Right renal cortex interstitium (tissue), 3 donors: ENCODE measurements at regions not wholly inside any gene's neighbourhood (a gene's known extent, or its start where the extent isn't known, plus 50 kb on each side); places are given as distances from the start of the nearest gene placed in this dataset.

ENCODE experiments used
- DNase-seq, 3 donors: peaks; one replicate each; pipeline ENCODE4 v3.0.0-alpha.2; 2013; ENCODE audit warnings: low read depth in 3 of 3, low spot score in 2 of 3

DNA sequence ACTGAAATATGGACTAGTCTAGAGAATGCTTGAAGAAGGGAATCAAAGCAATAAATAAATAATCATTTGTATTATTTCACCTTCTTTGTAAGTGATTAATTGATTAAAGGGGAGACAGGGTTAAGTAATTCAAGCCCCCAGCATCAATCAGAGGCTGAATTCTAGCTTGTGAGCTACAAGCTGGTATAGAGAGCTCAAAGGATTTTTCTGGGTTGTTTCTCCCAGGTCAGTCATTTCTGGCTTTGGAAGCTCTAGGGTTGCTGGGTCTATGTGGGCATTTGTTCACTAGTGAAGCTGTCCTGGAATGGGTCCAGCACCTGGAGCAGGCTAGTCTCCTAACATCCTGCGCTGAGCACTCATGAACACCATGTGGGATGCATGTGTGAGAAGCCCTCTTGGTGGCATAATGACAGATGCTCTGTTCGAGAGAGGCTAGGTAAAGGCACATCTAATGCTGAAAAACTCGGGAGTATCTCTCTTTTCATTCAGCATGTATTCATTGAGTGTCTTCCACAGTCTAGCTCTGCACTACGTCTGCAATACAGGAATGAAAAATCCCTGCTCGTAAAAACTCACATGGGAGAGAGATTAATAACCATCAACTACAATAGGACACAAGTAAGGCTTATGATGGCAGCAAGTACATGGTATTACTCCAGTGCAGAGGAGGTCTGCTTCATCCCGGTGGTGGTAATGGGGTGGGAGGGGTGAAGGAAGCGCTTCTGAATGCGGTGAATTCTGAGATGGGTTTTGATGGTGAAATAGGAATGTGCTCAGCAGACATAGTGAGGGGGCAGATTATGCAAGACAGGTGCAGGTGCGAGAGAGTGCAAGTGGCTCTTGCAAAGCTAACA is 68.0 kb upstream of the NRP1 start:
- no peak for DNase-seq

DNA sequence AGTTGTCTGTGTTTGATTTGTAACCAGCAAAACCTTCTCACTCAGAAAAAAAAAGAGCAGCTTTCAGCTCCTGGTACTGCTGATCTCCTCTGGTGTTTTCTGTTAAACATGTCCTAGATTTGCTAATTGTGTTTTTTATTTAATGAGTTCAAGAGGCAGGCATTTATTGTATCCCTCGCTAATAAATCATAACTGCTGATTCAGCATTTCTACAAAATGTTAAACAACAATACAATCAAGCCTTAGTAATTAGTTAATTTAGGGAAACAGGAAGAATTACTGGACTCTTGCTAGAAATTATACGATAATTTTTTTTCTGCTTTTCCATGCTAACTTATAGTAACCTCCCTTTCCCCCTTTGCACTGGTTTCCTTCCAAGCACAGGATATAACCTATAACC is 66.8 kb upstream of the NRP1 start:
- no peak for DNase-seq

DNA sequence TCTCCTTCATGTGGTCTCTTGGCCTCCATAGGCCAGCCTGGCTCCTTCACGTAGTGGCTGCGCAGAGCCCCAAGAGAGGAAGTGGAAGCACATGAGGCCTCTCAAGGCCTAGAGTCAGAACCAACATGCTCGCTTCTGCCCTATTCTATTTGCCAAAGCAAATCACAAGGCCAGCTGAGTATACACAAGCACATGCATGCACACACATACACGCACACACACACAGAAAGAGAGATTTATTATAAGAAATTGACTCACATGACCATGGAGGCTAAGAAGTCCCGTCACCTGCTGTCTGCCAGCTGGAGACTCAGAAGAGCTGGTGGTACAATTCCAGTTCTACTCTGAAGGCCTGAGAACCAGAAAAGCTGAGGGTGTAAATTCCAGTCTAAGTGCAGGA is 64.3 kb upstream of the NRP1 start:
- no peak for DNase-seq

DNA sequence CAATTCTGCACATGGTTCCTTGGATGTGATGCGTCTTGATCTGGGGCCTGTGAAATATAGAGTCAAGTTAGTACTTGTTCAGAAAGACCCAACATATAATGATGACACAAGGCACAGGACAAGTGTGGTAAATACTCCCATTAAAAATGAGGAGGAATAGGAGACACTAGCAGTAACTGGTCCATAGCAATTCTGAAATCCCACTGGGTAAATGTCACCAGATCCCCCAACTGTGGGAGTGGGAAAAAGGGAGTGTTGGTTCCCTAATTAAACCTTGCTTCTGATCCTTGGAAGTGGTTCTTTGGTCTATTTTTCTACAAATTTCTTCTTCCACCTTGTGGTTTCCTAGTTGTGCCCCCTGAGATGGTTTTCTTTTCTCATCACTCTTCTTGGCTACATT is 62.5 kb upstream of the NRP1 start:
- no peak for DNase-seq

DNA sequence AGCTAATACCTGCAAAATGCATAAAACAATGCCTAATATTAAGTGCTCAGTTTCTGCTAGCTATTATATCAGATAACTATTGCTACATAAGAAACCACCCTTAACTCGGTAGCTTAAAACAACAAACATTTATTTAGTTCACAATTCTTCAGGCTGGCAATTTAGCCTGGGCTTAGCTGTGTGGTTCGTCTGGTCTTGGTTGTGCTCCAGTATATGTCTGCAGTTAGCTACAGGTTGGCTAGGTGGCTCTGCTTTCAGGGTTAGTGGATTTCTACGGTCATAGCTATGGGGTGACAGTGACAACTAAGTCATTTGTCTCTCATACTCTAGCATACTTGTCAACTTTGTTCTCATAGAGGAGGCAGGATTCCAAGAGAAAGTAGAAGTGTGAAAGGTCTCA is 61.8 kb upstream of the NRP1 start:
- DNase-seq: no peak

DNA sequence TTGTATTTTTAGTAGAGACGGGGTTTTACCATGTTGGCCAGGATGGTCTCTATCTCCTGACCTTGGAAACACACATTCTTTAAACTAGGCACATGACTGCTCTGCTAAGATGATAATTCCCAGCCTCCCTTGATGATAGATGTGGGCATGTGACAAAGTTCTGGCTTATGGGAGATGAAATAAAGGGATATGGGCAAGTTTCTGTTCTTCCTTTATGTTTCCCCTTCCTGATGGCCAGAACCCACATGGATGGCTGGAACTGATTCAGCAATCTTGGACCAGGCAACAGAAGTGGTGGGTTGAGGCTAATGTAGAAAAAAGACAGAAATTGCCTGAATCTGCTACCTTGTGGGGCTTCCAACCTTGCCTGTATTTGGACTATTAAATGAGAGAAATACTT is 60.7 kb upstream of the NRP1 start:
- no peak for DNase-seq

DNA sequence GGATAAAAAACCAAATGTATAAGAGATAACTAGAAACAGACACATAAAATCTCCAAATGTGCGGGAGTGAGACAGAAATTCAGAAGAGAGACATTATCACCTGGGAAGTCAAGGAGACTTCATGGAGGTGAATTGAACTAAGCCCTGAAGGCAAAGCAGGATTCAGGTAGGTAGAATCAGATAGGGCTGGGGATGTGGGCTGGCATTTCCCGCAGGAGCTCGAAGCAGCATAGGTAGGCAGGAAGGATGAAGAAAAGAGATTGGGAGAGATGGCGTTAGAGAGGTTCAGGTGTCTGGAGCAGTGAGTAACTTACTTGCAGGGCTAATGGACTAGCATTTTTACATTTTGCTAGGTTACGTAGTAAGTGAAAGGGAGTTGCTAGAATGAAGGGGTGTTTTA is 58.2 kb upstream of the NRP1 start:
- no peak for DNase-seq

DNA sequence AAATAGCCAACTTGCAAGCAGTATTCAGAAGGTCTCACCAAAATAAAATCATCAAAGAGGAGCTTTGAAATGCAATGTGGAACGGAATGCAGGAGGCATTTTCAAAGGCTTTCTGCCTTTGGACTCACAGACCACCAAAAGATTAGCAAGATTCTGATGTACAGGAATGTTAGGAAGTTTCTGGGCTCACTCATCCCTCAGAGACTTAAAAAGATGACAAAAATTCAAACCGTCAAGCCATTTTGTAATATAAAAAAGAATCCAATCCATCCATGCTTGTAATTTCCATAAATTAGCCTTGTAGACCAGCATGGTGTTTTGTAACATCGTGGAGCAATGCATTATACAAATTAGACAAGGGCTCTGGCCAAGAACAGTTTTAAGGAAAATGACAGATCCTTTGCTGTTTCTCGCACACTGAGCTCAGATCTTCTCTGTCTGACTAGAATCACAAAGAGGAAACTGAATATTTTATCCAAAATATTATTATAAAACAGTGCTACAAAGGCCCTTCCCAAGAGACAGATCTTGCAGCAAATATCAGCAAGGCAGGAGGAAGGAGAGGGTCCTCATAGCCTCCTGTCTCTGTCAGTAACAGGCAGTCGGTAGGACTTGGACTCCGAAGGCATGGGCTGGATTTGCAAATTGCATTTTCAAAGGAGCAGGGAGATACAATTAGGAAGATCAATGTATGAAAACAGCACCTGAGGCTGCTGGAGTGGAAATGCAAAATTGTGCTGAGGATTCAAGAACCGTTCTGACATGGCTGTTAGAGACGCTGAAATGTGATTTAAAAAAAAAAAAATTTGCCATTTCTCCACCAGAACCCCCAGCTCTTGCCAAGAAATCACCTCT is 57.4 kb upstream of the NRP1 start:
- no peak for DNase-seq

DNA sequence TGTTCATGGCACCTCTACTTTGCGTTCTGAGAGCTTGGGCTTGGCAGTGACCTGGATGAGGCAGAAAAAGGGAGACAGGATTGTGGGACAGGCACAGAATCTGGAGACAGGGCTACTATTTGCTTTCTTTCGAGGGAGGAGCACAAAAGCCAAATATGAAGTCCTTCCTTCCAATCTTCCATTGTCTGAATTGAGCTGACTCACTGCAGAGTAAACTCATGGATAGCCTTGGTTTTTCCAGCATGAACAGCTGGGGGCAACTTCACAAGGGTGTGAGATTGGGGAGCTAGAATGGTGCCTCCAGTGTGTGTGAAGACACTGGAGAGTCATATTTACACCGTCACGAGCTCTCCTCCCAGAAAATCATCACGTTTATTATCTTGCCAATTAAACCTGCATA is 55.6 kb upstream of the NRP1 start:
- DNase-seq: no peak

DNA sequence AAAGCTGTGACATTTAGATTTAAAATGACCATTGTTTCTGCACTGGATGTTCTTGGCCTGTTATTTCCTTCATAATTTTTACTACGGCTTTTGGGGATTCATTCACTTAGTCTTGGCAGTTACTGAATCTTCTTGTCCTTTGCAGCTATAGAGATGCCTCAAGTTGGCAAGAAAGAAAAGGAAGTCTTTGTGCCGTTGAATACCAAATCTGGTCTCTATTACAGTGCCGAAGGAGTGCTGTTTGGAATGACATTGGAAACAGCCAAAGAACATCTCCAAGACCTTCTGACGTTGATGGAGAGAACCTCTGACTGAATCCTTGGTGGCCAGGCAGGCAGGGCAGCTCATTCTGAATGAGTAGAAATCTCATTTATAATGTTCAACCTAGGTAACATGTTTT is 54.3 kb upstream of the NRP1 start:
- DNase-seq: no peak

DNA sequence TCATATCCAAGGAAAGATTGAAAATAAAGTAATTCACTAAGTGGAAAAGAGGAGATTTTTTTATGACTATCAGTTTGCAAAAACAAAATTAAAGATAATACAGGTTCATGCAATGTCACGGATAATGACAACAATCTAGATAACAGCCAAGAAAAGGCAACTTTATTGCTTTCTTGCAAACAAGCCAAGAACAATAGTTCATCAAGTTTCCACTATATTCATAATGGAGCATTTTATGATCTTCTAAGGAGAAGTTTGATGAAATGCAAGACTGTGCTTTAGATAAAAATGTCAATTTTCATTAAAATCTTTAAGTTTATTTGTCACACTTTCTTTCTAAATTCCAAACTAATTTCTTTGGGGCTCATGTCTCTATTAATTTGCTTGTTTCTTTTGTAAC is 53.9 kb upstream of the NRP1 start:
- DNase-seq: no peak

DNA sequence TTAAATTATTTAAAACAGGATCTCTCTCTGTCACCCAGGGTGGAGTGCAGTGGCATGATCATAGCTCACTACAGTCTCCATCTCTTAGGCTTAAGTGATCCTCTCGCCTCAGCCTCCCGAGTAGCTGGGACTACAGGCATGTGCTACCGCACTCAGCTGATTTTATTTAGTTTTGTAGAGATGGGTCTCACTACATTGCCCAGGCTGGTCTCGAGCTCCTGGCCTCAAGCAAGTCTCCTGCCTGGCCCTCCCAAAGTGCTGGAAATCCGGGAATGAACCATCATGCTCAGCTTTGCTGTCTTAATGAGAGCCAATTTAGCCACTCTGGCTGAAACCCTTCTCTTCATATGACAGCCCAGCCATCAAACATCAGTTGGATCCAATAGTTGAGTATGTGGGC is 53.3 kb upstream of the NRP1 start:
- DNase-seq: no peak

DNA sequence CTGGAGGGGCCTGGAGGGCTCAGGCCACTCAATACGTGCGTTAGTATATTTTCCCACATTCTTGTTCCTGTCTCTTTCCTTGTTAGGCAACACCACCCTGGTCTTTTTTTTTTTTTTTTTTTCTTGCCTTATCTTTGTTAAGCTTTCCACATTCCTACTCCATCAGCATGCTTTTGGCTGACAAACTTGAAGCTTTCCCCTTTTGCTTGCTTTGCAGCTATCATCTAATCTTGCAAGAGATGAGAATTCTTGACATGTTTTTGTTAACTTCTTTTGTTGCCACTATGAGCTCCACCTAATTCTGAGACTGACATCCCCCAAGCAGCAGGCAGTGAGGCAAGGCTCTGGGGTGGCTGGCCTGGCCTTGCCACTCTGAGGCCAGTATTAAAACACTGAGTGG is 52.5 kb upstream of the NRP1 start:
- DNase-seq: no peak

DNA sequence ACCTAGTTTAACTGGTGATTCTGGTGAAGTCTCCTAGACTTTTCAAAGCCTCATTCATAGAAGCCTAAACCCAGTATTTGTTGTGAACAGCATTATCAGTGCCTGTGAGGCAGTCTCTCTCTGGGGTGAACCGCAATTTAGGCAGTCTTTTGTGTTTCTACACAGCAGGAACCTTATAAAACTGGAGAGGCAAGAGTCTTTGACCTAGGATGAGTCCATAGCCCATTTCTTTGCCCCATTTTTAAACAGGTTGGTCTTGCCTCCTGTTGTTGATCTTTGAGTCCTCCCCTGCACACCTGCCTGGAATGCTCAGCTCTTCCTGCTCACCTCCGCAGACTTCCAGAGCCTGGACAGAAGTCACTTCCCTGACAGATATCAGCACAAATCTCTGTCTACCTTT is 51.2 kb upstream of the NRP1 start:
- DNase-seq: no peak

DNA sequence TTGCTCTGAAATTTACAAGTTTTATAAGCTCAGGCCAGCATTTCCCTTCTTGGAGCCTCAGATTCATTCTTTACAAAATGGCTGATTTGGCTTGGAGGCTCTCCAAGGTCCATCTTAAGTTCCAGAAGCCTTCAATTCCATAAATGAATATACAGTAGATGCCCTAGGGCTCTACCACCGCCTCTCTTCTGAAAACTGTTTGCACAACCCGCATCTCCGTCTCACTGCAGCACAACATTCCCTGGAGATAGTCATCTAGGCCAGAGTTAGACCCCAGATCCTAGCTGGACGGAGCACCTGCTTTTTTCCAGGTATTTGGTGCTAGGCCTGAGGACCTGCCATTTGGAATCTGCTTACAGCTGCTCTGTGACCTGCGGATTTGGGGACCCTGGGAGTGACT is 50.5 kb upstream of the NRP1 start:
- DNase-seq: no peak
